ENCODE measurements at regions not wholly inside any gene's neighbourhood (a gene's known extent, or its start where the extent isn't known, plus 50 kb on each side); places are given as distances from the start of the nearest gene placed in this dataset.

GRCh38 chr17:79176792-79177601, 102.4 kb downstream of the ENGASE start:
- TF ChIP-seq CTCF (IDR thresholded peaks at IDR 0.05): no peak
- TF ChIP-seq POLR2A (IDR thresholded peaks at IDR 0.05): no peak
